EL (cell line): ENCODE measurements at regions not wholly inside any gene's neighbourhood (a gene's known extent, or its start where the extent isn't known, plus 50 kb on each side); places are given as distances from the start of the nearest gene placed in this dataset.
"Not testable (repeated sequence)": the region's sequence is repeated elsewhere in the genome, so short reads cannot be mapped to it uniquely, and the experiment has no call there.

ENCODE experiments used
- DNase-seq: peaks from one replicate; pipeline ENCODE4 v3.0.0-alpha.2; 2016

- no peak for DNase-seq
Observed at GRCh38 chr10:8639486-8640185, 585.1 kb downstream of the GATA3 start.

- DNase-seq = no peak
Observed at GRCh38 chr10:8640301-8640700, 585.8 kb downstream of the GATA3 start.

DNA sequence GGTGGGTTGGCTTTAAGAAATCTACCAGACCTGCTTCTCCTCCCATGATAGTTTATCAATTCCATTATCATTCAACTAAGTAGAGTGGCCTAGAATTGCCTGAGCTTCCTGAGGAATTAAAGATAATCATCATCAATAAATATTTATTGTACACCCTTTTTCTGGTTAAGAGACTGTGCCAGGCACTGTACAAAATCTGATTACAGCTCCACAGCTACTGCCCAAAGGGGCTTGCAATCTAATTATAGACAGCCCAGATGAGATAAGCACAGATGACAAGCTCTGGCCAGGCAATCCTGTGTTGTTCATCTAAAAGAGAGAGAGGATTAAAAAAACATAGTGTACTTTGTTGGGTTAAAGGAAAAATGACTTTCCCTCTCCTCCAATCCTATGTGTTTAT is 586.4 kb downstream of the GATA3 start:
- no peak for DNase-seq

DNA sequence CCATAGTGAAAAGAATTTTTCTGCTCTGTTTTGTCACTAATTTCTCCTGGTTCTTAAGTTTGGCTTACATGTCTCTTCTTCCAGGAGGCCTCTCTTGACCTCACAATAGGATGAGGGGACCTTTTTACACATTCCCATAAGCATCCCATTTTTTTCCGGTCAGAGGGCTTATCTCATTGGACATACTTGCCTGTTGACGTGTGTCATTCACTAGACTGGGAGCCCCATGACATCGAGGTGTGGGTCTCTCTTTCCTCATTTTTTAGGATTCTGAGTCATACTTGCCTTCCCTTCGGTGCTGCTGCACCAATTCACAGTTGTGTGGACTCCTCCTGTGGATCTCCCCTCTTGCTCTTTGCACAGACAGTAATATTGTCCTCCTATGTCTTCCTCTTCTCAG is 601.8 kb downstream of the GATA3 start:
- no peak for DNase-seq

- DNase-seq = no peak
Observed at GRCh38 chr10:8659982-8660381, 605.5 kb downstream of the GATA3 start.

GRCh38 chr10:8661886-8662285 is 607.4 kb downstream of the GATA3 start:
- no peak for DNase-seq

DNA sequence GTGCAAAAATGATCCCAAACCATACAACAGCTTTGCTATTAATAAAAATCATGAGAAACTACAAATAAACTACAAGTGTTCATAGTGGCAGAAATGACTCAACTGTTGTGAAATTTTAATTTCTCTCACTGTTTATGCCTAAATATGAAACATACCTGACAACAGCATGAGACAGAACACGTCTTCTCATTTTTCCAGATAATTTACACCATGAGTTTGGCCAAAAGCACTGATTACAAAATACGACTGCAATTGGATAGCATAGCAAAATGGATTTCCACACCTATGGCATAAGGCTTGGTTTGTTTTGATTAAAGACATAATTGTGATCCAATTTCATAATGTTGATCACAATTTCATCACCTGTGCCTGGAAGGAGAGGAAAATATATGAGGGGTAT is 608.6 kb downstream of the GATA3 start:
- DNase-seq = no peak

GRCh38 chr10:8665322-8665721 is 610.8 kb downstream of the GATA3 start:
- no peak for DNase-seq

DNA sequence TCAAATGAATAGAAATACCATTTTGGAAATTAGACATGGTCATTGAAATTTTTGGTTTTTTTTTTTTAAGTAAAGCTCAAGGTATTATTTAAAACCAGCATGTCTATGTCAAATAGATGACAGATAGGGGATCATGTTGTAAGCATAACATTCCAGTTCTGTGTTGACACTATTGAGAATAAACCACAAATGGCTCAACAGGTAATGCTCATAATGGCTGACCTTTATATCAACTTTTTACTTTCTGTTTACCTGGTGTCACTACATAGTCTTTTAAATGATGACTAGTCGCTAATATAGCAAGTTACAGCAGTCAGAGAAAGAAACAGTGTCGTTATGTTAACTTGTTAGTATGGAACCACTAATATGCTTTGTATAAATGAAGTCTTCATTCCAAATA is 616.0 kb downstream of the GATA3 start:
- DNase-seq = no peak

GRCh38 chr10:8674230-8674629 is 619.7 kb downstream of the GATA3 start:
- no peak for DNase-seq

DNA sequence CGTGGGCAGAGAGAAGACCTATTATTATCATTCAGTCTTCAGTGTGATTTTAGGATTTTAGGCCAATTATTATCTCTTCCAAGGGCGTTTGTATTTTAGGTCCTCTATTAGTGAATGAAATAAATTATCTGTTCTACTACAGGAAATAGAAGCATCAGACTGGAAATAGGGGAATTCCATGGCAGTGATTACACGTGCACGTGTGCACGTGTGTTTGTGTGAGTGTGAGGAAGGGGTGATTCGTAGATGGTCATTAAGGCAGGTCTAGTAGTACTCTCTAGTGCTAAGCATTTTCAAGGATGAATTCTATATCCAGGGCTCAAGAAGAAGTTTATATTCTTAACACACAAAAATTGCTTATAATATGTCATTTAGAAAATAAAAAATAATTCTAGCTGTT is 623.2 kb downstream of the GATA3 start:
- no peak for DNase-seq

GRCh38 chr10:8684916-8685315 is 630.4 kb downstream of the GATA3 start:
- DNase-seq = not testable (repeated sequence)

- DNase-seq = no peak
Observed at GRCh38 chr10:8688881-8689280, 634.4 kb downstream of the GATA3 start.

GRCh38 chr10:8691498-8692017 is 637.1 kb downstream of the GATA3 start:
- DNase-seq = no peak

GRCh38 chr10:8693635-8694034 is 639.1 kb downstream of the GATA3 start:
- DNase-seq = not testable (repeated sequence)

DNA sequence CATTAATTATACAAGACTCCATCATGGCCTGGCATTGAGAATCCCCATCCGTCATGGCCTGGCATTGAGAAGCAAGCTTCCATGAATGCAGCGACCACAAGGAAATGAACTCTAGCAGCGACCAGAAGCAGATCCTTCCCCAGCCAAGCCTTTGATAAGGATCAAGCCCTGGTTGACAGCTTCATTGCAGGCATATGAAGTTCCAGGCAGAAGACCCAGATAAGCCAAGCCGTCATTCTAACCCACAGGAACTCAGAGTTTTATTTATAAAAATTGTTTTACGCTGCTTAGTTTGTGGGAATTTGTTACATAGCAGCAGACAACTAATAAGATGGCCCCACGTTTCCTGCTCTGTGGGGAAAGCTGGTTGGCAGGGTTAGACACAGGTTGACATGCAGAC is 642.3 kb downstream of the GATA3 start:
- no peak for DNase-seq

- no peak for DNase-seq
Observed at GRCh38 chr10:8700689-8701088, 646.2 kb downstream of the GATA3 start.

DNA sequence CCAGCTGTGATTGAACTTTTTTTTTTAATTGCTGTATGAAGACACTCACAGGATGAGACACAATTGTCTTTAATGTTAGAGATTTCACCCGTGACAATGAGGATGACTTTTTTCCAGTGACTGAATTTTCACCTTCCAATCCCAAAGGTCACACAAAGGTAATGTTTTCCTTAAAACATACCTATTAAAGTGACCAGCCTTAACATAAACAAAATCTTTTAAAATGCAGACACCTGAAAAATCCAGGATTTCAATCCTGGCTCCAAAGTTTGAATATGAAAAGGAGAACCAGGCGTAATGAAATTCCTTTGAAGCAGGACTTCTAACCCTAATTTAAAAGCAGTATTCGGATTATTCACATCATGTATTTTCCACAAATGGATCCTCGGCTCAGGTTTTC is 647.7 kb downstream of the GATA3 start:
- no peak for DNase-seq

- no peak for DNase-seq
Observed at GRCh38 chr10:8705415-8705814, 650.9 kb downstream of the GATA3 start.

DNA sequence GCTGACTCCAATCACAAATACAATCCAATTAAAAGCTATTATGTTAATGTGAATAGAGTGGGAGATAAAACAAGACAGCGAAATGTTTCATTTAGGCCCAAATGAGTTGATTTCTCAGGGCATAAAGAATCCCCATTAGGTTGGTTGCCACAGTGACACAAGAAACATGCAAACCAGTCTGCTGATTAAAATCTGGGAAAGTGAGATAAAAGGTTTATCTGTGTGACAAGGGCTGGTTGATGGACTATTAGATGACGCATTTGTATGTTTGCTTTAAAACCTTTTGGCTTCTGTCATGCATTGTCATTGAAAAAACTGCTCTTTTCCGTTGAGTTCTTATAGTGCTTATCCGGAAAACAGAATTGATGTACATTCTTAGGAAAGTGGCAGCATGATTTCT is 658.2 kb downstream of the GATA3 start:
- no peak for DNase-seq

GRCh38 chr10:8719971-8720370 is 665.5 kb downstream of the GATA3 start:
- DNase-seq = no peak

DNA sequence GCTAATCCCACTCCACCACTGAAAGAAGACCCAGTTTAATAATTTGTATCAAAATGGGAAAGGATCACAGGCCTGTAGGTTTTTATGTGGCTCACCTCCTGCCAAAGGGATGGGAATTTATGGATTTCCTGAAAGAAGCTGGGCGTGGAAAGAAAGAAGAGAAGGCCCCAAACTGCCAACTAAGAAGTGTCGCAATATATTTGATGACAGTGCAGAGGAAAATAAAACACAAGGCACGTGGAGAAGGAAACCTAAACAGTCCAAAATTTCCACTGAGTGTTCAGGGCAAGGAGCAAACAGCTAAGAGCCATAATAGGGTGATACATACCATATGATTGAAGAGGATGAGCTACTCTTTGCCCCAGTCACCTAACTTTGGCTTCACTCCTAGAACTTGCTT is 667.2 kb downstream of the GATA3 start:
- no peak for DNase-seq

DNA sequence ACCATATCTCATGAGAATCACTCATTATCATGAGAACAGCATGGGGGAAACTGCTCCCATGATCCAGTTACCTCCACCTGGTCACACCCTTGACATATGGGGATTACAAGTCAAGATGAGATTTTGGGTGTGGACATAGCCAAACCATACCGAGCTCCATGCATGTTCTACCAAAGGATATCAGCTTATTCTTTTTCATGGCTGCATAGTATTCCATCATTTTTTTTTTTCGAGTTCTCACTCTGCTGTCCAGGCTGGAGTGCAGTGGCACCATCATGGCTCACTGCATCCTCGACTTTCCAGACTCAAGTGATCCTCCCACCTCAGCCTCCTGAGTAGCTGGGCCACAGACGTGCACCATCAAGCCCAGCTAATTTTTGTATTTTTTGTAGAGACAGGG is 668.3 kb downstream of the GATA3 start:
- DNase-seq = no peak

DNA sequence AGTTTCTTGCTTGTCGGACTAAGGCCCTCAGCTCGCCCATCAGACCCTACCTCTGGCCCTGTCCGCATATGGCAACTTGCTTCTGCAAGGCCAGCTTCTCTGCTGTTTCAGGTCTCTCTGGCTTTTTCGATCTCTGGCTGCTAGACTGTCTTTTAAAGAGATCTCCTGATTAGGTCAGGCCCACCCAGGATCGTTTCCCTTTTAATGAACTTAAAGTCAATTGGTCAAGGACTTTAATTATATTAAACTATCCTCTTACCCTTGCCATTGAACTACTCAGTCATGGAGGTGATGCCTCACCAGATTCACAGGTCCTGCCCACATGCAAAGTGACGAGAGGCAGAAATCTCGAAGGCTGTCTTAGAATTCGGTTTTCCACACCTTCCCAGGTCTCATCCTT is 670.9 kb downstream of the GATA3 start:
- DNase-seq = no peak

DNA sequence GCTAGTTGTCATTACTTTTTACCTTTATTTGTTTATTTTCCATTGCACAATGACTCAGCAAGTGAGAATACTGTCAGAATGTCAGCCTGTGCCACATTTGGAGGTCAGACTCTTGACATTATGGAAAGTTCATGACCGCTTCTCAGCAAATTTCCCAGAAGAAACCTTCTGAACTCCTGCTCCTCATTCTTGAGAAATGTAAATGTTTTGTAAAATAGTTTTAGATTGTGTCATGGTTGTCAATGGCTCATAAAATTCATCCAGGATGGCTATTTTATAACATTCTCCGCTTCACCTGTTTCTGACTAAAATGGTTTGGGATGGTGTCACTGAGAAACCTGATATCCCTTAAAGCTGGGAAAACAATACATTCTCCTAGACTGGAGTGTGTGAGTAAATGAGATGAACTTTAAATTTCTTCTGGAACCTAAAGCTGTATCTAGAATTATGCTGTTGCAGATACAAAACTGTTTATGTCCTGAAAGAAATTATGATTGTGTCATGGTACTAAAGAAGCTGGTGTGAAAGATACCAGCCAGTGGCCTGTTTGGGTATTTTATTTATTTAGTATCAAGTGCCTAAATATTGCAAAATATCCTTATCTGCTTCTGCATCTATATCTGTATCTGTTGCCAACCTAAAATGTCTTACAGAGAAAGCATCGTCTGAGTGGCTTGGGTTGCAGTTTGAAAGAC is 671.7 kb downstream of the GATA3 start:
- no peak for DNase-seq
